BLaER1 (cell line): ENCODE measurements at regions not wholly inside any gene's neighbourhood (a gene's known extent, or its start where the extent isn't known, plus 50 kb on each side); places are given as distances from the start of the nearest gene placed in this dataset.
"Not testable (repeated sequence)": the region's sequence is repeated elsewhere in the genome, so short reads cannot be mapped to it uniquely, and the experiment has no call there.

ENCODE experiments used
- H3K27ac ChIP-seq: shearing (Covaris generic); formaldehyde crosslinking; 2 replicates; pipeline ENCODE4 v1.8.1; 2022
- H3K27me3 ChIP-seq: shearing (Covaris generic); formaldehyde crosslinking; 2 replicates; pipeline ENCODE4 v1.8.1; 2022
- H3K36me3 ChIP-seq: shearing (Covaris generic); formaldehyde crosslinking; 2 replicates; pipeline ENCODE4 v1.8.1; 2022
- H3K4me1 ChIP-seq: shearing (Covaris generic); formaldehyde crosslinking; 2 replicates; pipeline ENCODE4 v1.8.1; 2022
- H3K4me2 ChIP-seq: shearing (Covaris generic); formaldehyde crosslinking; 2 replicates; pipeline ENCODE4 v1.8.1; 2022
- H3K4me3 ChIP-seq: shearing (Covaris generic); formaldehyde crosslinking; 2 replicates; pipeline ENCODE4 v1.8.1; 2022
- H3K9ac ChIP-seq: shearing (Covaris generic); formaldehyde crosslinking; 2 replicates; pipeline ENCODE4 v1.8.1; 2022
- H3K9me3 ChIP-seq: shearing (Covaris generic); formaldehyde crosslinking; 2 replicates; pipeline ENCODE4 v1.8.1; 2022
- H4K20me1 ChIP-seq: shearing (Covaris generic); formaldehyde crosslinking; 2 replicates; pipeline ENCODE4 v1.8.1; 2022
- Cebpa-rat ChIP-seq: shearing (Covaris generic); IDR thresholded peaks from 2 replicates; pipeline ENCODE4 v1.8.1; 2022

- H3K27me3 ChIP-seq = no peaks in the 10 kb centered on the region
- no peak overlapping the region for H3K27ac ChIP-seq
- no peaks in the 10 kb centered on the region for H3K4me1 ChIP-seq
- no peak for TF ChIP-seq Cebpa-rat
- H3K36me3 ChIP-seq = no peaks in the 10 kb centered on the region
- no peaks in the 10 kb centered on the region for H4K20me1 ChIP-seq
- no peaks in the 10 kb centered on the region for H3K9me3 ChIP-seq
- H3K9ac ChIP-seq = no peak overlapping the region
- no peak overlapping the region for H3K4me2 ChIP-seq
- no peak overlapping the region for H3K4me3 ChIP-seq
Observed at GRCh38 chr12:27133022-27133590, 50.7 kb upstream of the C12orf71 start.

GRCh38 chr12:27140478-27140969, 58.1 kb upstream of the C12orf71 start:
- H3K4me1 ChIP-seq = peaks cover 6% of the 10 kb centered on the region; the same call in 1 of the 2 replicates
- H3K9ac ChIP-seq = no peak overlapping the region
- no peaks in the 10 kb centered on the region for H3K9me3 ChIP-seq
- H3K27me3 ChIP-seq = no peaks in the 10 kb centered on the region
- H3K4me2 ChIP-seq = no peak overlapping the region
- no peak overlapping the region for H3K27ac ChIP-seq
- TF ChIP-seq Cebpa-rat = no peak
- H3K36me3 ChIP-seq = no peaks in the 10 kb centered on the region
- H4K20me1 ChIP-seq = no peaks in the 10 kb centered on the region
- H3K4me3 ChIP-seq = no peak overlapping the region

GRCh38 chr12:27142101-27142721, 59.8 kb upstream of the C12orf71 start:
- no peak overlapping the region for H3K9ac ChIP-seq
- H3K36me3 ChIP-seq = no peaks in the 10 kb centered on the region
- H3K4me3 ChIP-seq = no peak overlapping the region
- H3K27me3 ChIP-seq = no peaks in the 10 kb centered on the region
- H3K4me2 ChIP-seq = no peak overlapping the region
- H3K4me1 ChIP-seq = peaks cover 6% of the 10 kb centered on the region; the same call in 1 of the 2 replicates
- no peak for TF ChIP-seq Cebpa-rat
- no peak overlapping the region for H3K27ac ChIP-seq
- no peaks in the 10 kb centered on the region for H3K9me3 ChIP-seq
- no peaks in the 10 kb centered on the region for H4K20me1 ChIP-seq

GRCh38 chr12:27143256-27144069, 61.1 kb upstream of the C12orf71 start:
- Histone ChIP-seq H3K9me3 (no peaks in the 10 kb centered on the region), H3K9ac (no peak overlapping the region), H3K4me3 (no peak overlapping the region), H3K36me3 (no peaks in the 10 kb centered on the region), H4K20me1 (no peaks in the 10 kb centered on the region), H3K27ac (peak overlapping the region; percentile 26; the same call in 1 of the 2 replicates), H3K4me2 (peak overlapping the region; percentile 55), H3K4me1 (peaks cover 6% of the 10 kb centered on the region; the same call in 1 of the 2 replicates), H3K27me3 (no peaks in the 10 kb centered on the region)
- TF ChIP-seq Cebpa-rat = no peak

GRCh38 chr12:27145725-27146124, 63.3 kb upstream of the C12orf71 start:
- not testable (repeated sequence) for H3K36me3 ChIP-seq, H3K27ac ChIP-seq, H3K4me2 ChIP-seq, H3K9me3 ChIP-seq, H4K20me1 ChIP-seq, H3K27me3 ChIP-seq, H3K4me3 ChIP-seq, H3K9ac ChIP-seq, H3K4me1 ChIP-seq

GRCh38 chr12:27148373-27148772, 66.0 kb upstream of the C12orf71 start:
- Histone ChIP-seq H3K36me3 (no peaks in the 10 kb centered on the region), H3K27ac (no peak overlapping the region), H3K4me1 (peaks cover 10% of the 10 kb centered on the region), H3K9ac (no peak overlapping the region), H3K9me3 (no peaks in the 10 kb centered on the region), H3K4me3 (no peak overlapping the region), H3K4me2 (no peak overlapping the region), H4K20me1 (no peaks in the 10 kb centered on the region), H3K27me3 (no peaks in the 10 kb centered on the region)
- TF ChIP-seq Cebpa-rat = no peak

- Histone ChIP-seq H3K9ac (no peak overlapping the region), H3K4me2 (no peak overlapping the region), H3K9me3 (no peaks in the 10 kb centered on the region), H4K20me1 (no peaks in the 10 kb centered on the region), H3K27ac (no peak overlapping the region), H3K4me3 (no peak overlapping the region), H3K36me3 (no peaks in the 10 kb centered on the region), H3K27me3 (no peaks in the 10 kb centered on the region), H3K4me1 (peaks cover 7% of the 10 kb centered on the region)
- no peak for TF ChIP-seq Cebpa-rat
Observed at GRCh38 chr12:27148791-27149190, 66.4 kb upstream of the C12orf71 start.

- Histone ChIP-seq H3K9me3 (no peaks in the 10 kb centered on the region), H3K4me1 (peaks cover 7% of the 10 kb centered on the region), H3K9ac (no peak overlapping the region), H3K4me2 (peak overlapping the region; percentile 28), H3K27ac (no peak overlapping the region), H4K20me1 (no peaks in the 10 kb centered on the region), H3K4me3 (no peak overlapping the region), H3K36me3 (no peaks in the 10 kb centered on the region), H3K27me3 (no peaks in the 10 kb centered on the region)
- no peak for TF ChIP-seq Cebpa-rat
Observed at GRCh38 chr12:27151479-27151878, 69.1 kb upstream of the C12orf71 start.

- H3K36me3 ChIP-seq = no peaks in the 10 kb centered on the region
- no peak overlapping the region for H3K27ac ChIP-seq
- H3K9ac ChIP-seq = no peak overlapping the region
- H3K9me3 ChIP-seq = no peaks in the 10 kb centered on the region
- TF ChIP-seq Cebpa-rat = no peak
- no peaks in the 10 kb centered on the region for H3K4me1 ChIP-seq
- H4K20me1 ChIP-seq = no peaks in the 10 kb centered on the region
- no peaks in the 10 kb centered on the region for H3K27me3 ChIP-seq
- H3K4me2 ChIP-seq = no peak overlapping the region
- no peak overlapping the region for H3K4me3 ChIP-seq
Observed at GRCh38 chr12:27158297-27158696, 75.9 kb upstream of the C12orf71 start.
